Uterus (tissue), 2 donors: ENCODE measurements at regions not wholly inside any gene's neighbourhood (a gene's known extent, or its start where the extent isn't known, plus 50 kb on each side); places are given as distances from the start of the nearest gene placed in this dataset.

Experiments
- POLR2A ChIP-seq, 2 donors: fragments of 450-650 bp; IDR thresholded peaks; one replicate each; pipeline ENCODE4 v1.6.1; 2016; ENCODE audit warnings: antibody characterized with exemption in 2 of 2, mild to moderate bottlenecking in 1 of 2, moderate library complexity in 1 of 2
- TF ChIP-seq, protein P1 (sequence below), 4 experiments: fragments of 200-600 bp in 2 of 4; fragments of 450-650 bp in 2 of 4; sonication (generic) in 2 of 4; IDR thresholded peaks; one replicate each; pipeline ENCODE4 v1.5.1; 2016 to 2019; ENCODE audit warnings: antibody characterized with exemption in 4 of 4, mild to moderate bottlenecking in 2 of 4, moderate library complexity in 1 of 4

DNA sequence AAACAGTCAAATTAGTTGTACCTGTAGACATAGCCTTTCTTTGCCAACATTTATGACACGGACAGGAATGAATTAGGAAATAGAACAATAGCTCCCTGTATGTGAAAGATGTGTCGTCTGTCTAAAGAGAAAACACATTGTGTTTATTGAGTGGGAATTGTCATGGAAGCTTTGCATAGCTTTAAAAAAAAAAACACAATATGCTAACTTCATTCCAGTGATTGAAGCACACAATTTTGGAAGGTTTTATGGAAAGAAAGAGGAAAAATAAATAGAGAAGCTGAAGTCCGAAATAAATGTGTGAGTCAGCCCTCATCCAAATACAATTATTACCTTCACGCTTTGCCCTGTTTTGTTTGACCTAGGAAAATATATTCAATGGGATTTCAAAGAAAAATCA, 1095.7 kb downstream of the TSN start:
- TF ChIP-seq, protein P1, sequence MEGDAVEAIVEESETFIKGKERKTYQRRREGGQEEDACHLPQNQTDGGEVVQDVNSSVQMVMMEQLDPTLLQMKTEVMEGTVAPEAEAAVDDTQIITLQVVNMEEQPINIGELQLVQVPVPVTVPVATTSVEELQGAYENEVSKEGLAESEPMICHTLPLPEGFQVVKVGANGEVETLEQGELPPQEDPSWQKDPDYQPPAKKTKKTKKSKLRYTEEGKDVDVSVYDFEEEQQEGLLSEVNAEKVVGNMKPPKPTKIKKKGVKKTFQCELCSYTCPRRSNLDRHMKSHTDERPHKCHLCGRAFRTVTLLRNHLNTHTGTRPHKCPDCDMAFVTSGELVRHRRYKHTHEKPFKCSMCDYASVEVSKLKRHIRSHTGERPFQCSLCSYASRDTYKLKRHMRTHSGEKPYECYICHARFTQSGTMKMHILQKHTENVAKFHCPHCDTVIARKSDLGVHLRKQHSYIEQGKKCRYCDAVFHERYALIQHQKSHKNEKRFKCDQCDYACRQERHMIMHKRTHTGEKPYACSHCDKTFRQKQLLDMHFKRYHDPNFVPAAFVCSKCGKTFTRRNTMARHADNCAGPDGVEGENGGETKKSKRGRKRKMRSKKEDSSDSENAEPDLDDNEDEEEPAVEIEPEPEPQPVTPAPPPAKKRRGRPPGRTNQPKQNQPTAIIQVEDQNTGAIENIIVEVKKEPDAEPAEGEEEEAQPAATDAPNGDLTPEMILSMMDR (IDR thresholded peaks at IDR 0.05), result no peak
- no peak for TF ChIP-seq POLR2A (IDR thresholded peaks at IDR 0.05)
